HTR-8/SVneo (cell line): ENCODE measurements at regions not wholly inside any gene's neighbourhood (a gene's known extent, or its start where the extent isn't known, plus 50 kb on each side); places are given as distances from the start of the nearest gene placed in this dataset.
"Not testable (repeated sequence)": the region's sequence is repeated elsewhere in the genome, so short reads cannot be mapped to it uniquely, and the experiment has no call there.

Source experiments
- DNase-seq: peaks from one replicate; pipeline ENCODE4 v3.0.0; 2011; ENCODE audit warnings: low spot score, mixed read lengths; ENCODE audit not compliant: insufficient read length
- FAIRE-seq: peaks from 2 replicates; lab custom pipeline; 2011; peaks lifted over from hg19 to GRCh38; lab: Jason Lieb, UNC

GRCh38 chr6:112622036-112622435 is 274.9 kb downstream of the RFPL4B start:
- no peak for DNase-seq
- no peak for FAIRE-seq

GRCh38 chr6:112626468-112627082 is 279.4 kb downstream of the RFPL4B start:
- FAIRE-seq (no peak), DNase-seq (no peak)

GRCh38 chr6:112634376-112634775 is 287.2 kb downstream of the RFPL4B start:
- FAIRE-seq, result no peak
- no peak for DNase-seq

GRCh38 chr6:112636650-112637262 is 289.6 kb downstream of the RFPL4B start:
- DNase-seq (no peak), FAIRE-seq (no peak)

- FAIRE-seq (no peak), DNase-seq (peak; percentile 38)
Measured at GRCh38 chr6:112639391-112639831, 292.3 kb downstream of the RFPL4B start.

GRCh38 chr6:112640891-112641290 is 293.8 kb downstream of the RFPL4B start:
- peak; percentile 72 for FAIRE-seq
- DNase-seq, result peak; percentile 63

- no peak for FAIRE-seq
- no peak for DNase-seq
Measured at GRCh38 chr6:112649853-112650252, 302.7 kb downstream of the RFPL4B start.

GRCh38 chr6:112651239-112651638 is 304.1 kb downstream of the RFPL4B start:
- FAIRE-seq (no peak), DNase-seq (no peak)

GRCh38 chr6:112659912-112660311 is 312.8 kb downstream of the RFPL4B start:
- DNase-seq (no peak), FAIRE-seq (no peak)

- FAIRE-seq (no peak), DNase-seq (no peak)
Measured at GRCh38 chr6:112660626-112661025, 313.5 kb downstream of the RFPL4B start.

- FAIRE-seq (no peak), DNase-seq (no peak)
Measured at GRCh38 chr6:112663698-112664097, 316.6 kb downstream of the RFPL4B start.

GRCh38 chr6:112665114-112665513 is 318.0 kb downstream of the RFPL4B start:
- no peak for DNase-seq
- no peak for FAIRE-seq

- FAIRE-seq, result no peak
- peak; percentile 17 for DNase-seq
Measured at GRCh38 chr6:112665815-112666214, 318.7 kb downstream of the RFPL4B start.

GRCh38 chr6:112667427-112667826 is 320.3 kb downstream of the RFPL4B start:
- FAIRE-seq, result no peak

GRCh38 chr6:112680091-112680490 is 333.0 kb downstream of the RFPL4B start:
- DNase-seq, result no peak
- FAIRE-seq, result no peak

More at GRCh38 chr6:112667427-112667826, 320.3 kb downstream of the RFPL4B start:
- no peak for DNase-seq

GRCh38 chr6:112682071-112682470 is 334.9 kb downstream of the RFPL4B start:
- FAIRE-seq, result no peak
- DNase-seq, result no peak

- FAIRE-seq (no peak), DNase-seq (no peak)
Measured at GRCh38 chr6:112683106-112683505, 336.0 kb downstream of the RFPL4B start.

GRCh38 chr6:112683926-112684325 is 336.8 kb downstream of the RFPL4B start:
- no peak for FAIRE-seq
- DNase-seq, result peak; percentile 36

- FAIRE-seq, DNase-seq: not testable (repeated sequence)
Measured at GRCh38 chr6:112685521-112686220, 338.5 kb downstream of the RFPL4B start.

GRCh38 chr6:112688487-112689165 is 341.5 kb downstream of the RFPL4B start:
- not testable (repeated sequence) for DNase-seq, FAIRE-seq
